NCI-H446 treated with DMSO at 0.1 percent for 48 hours (cell line): ENCODE measurements at regions not wholly inside any gene's neighbourhood (a gene's known extent, or its start where the extent isn't known, plus 50 kb on each side); places are given as distances from the start of the nearest gene placed in this dataset.
"Not testable (repeated sequence)": the region's sequence is repeated elsewhere in the genome, so short reads cannot be mapped to it uniquely, and the experiment has no call there.

Source experiments
- DNase-seq: peaks from one replicate; lab custom pipeline; 2025; lab: John Stamatoyannopoulos, UW

- DNase-seq = not testable (repeated sequence)
These were observed 378.3 kb downstream of the HLX start for GRCh38 chr1:221257548-221257947.

- not testable (repeated sequence) for DNase-seq
These were observed 383.4 kb downstream of the HLX start for GRCh38 chr1:221262677-221263076.

- peak; percentile 57 for DNase-seq
These were observed 384.9 kb downstream of the HLX start for GRCh38 chr1:221263831-221264767.

GRCh38 chr1:221264848-221265247, 385.6 kb downstream of the HLX start:
- DNase-seq = peak; percentile 21

- peak; percentile 72 for DNase-seq
These were observed 389.1 kb downstream of the HLX start for GRCh38 chr1:221268295-221268694.

GRCh38 chr1:221271701-221272100, 392.5 kb downstream of the HLX start:
- no peak for DNase-seq

GRCh38 chr1:221272940-221273339, 393.7 kb downstream of the HLX start:
- DNase-seq = no peak

GRCh38 chr1:221274373-221274772, 395.1 kb downstream of the HLX start:
- DNase-seq = peak; percentile 53

GRCh38 chr1:221276896-221277409, 397.7 kb downstream of the HLX start:
- DNase-seq = no peak

- peak; percentile 20 for DNase-seq
These were observed 399.9 kb downstream of the HLX start for GRCh38 chr1:221279146-221279545.

GRCh38 chr1:221283532-221283931, 404.3 kb downstream of the HLX start:
- no peak for DNase-seq

- DNase-seq = peak; percentile 69
These were observed 404.8 kb downstream of the HLX start for GRCh38 chr1:221284028-221284427.

- not testable (repeated sequence) for DNase-seq
These were observed 405.7 kb downstream of the HLX start for GRCh38 chr1:221284991-221285390.

- not testable (repeated sequence) for DNase-seq
These were observed 406.4 kb downstream of the HLX start for GRCh38 chr1:221285458-221286210.

GRCh38 chr1:221286399-221286798, 407.2 kb downstream of the HLX start:
- DNase-seq = peak; percentile 85

GRCh38 chr1:221289103-221289502, 409.9 kb downstream of the HLX start:
- no peak for DNase-seq

- DNase-seq = no peak
These were observed 411.4 kb downstream of the HLX start for GRCh38 chr1:221290669-221291068.

- DNase-seq = no peak
These were observed 411.9 kb downstream of the HLX start for GRCh38 chr1:221291113-221291512.

GRCh38 chr1:221292652-221293051, 413.4 kb downstream of the HLX start:
- DNase-seq = no peak

GRCh38 chr1:221294242-221294641, 415.0 kb downstream of the HLX start:
- DNase-seq = no peak

- no peak for DNase-seq
These were observed 423.1 kb downstream of the HLX start for GRCh38 chr1:221302357-221302756.

GRCh38 chr1:221302810-221303209, 423.6 kb downstream of the HLX start:
- DNase-seq = no peak

GRCh38 chr1:221303623-221304022, 424.4 kb downstream of the HLX start:
- DNase-seq = no peak
